Aorta (tissue), 5 donors: ENCODE measurements at regions not wholly inside any gene's neighbourhood (a gene's known extent, or its start where the extent isn't known, plus 50 kb on each side); places are given as distances from the start of the nearest gene placed in this dataset.

Source experiments
- ATAC-seq: fragments of 200-7000 bp; cut with Tn5 transposase; one replicate; pipeline ENCODE4 v1.9.1; 2022; ENCODE audit warnings: moderate library complexity; ENCODE audit not compliant: low FRiP score
- DNase-seq, 2 donors: peaks; one replicate each; pipeline ENCODE4 v3.0.0-alpha.2; 2020
- H3K27ac ChIP-seq, 2 donors: one replicate each; pipeline ENCODE4 v1.5.1; 2013; ENCODE audit warnings: low read length in 2 of 2, mild to moderate bottlenecking in 2 of 2, moderate library complexity in 2 of 2, control low read depth in 1 of 2, inconsistent platforms in 1 of 2, low read depth in 1 of 2
- H3K27me3 ChIP-seq, 2 donors: one replicate each; pipeline ENCODE4 v1.6.1; 2013; ENCODE audit warnings: control low read depth in 1 of 2, low read length in 1 of 2, mild to moderate bottlenecking in 1 of 2, moderate library complexity in 1 of 2; ENCODE audit not compliant: insufficient read depth in 2 of 2, control insufficient read depth in 1 of 2
- H3K36me3 ChIP-seq, 2 donors: one replicate each; pipeline ENCODE4 v1.6.1; 2013; ENCODE audit warnings: control low read depth in 1 of 2, low read length in 1 of 2, mild to moderate bottlenecking in 1 of 2; ENCODE audit not compliant: insufficient read depth in 2 of 2, control insufficient read depth in 1 of 2
- H3K4me1 ChIP-seq, 2 donors: one replicate each; pipeline ENCODE4 v1.6.1; 2013; ENCODE audit warnings: low read length in 2 of 2, control low read depth in 1 of 2, mild to moderate bottlenecking in 1 of 2, moderate library complexity in 1 of 2; ENCODE audit not compliant: insufficient read depth in 2 of 2, control insufficient read depth in 1 of 2
- H3K4me3 ChIP-seq, 2 donors: one replicate each; pipeline ENCODE4 v1.5.1; 2013; ENCODE audit warnings: low read length in 2 of 2, control low read depth in 1 of 2, mild to moderate bottlenecking in 1 of 2
- H3K9me3 ChIP-seq: one replicate; pipeline ENCODE4 v1.6.1; 2013; ENCODE audit warnings: mild to moderate bottlenecking, low read length; ENCODE audit not compliant: control insufficient read depth
- WGBS, 2 donors: extraction: QIAGEN DNeasy Blood & Tissue Kit; methylation state at CpG; one replicate each; pipeline ENCODE4 v1.1.7; 2013; 5-methylcytosine and 5-hydroxymethylcytosine counted together
- intact Hi-C, 2 donors: fragments of 100-400 bp; cut with DNase I; formaldehyde crosslinking; loops; one replicate each; pipeline versions ENCODE4 v1.14.2 to v1.15.0; 2022
- donor health status: healthy with polysubstance abuse.
- donor health status: Bipolar disorder and iron deficiency.
- donor health status: DM: no; HTN: no; CAD: no.
- donor health status: DM: no; HTN: no; CAD: no.
- donor health status: DM: yes; HTN: yes; CAD: no.

DNA sequence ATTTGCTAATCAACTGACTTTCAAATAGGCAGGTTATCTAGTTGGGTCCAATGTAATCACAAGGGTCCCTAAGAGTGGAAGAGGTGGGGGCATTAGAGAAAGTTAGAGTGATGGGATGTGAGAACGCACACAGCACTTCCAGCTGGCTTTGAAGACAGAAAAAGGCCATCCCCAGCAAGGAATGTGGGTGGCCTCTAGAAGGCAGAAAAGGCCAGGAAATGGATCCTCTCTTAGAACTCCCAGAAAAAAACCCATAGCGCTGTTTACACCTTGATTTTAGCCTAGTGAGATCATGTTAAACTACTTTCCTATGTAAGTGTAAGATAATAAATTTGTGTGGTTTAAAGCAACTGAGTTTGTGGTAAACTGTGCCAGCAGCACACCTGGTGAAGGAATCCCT lies 219.5 kb upstream of the HABP2 start:
- Histone ChIP-seq H3K27me3 (no peaks in the 10 kb centered on the region), H3K9me3 (peaks cover 2% of the 10 kb centered on the region), H3K4me1 (no peaks in the 10 kb centered on the region), H3K4me3 (no peak overlapping the region), H3K27ac (no peak overlapping the region), H3K36me3 (no peaks in the 10 kb centered on the region)
- DNase-seq (no peak), ATAC-seq (no peak)
- WGBS, 2 donors: 89 to 92% methylated on average over 2 of the region's 2 CpGs
- intact Hi-C loops: no loop called here

GRCh38 chr10:113335592-113335991 lies 217.3 kb upstream of the HABP2 start:
- Histone ChIP-seq H3K4me1 (no peaks in the 10 kb centered on the region), H3K9me3 (peaks cover 2% of the 10 kb centered on the region), H3K36me3 (no peaks in the 10 kb centered on the region), H3K27ac (no peak overlapping the region), H3K27me3 (no peaks in the 10 kb centered on the region), H3K4me3 (no peak overlapping the region)
- intact Hi-C loops: no loop called here
- WGBS, 2 donors: 64 to 67% methylated on average over 2 of the region's 2 CpGs
- ATAC-seq: no peak
- peak in 1 of 2 donors; percentile 49 for DNase-seq

DNA sequence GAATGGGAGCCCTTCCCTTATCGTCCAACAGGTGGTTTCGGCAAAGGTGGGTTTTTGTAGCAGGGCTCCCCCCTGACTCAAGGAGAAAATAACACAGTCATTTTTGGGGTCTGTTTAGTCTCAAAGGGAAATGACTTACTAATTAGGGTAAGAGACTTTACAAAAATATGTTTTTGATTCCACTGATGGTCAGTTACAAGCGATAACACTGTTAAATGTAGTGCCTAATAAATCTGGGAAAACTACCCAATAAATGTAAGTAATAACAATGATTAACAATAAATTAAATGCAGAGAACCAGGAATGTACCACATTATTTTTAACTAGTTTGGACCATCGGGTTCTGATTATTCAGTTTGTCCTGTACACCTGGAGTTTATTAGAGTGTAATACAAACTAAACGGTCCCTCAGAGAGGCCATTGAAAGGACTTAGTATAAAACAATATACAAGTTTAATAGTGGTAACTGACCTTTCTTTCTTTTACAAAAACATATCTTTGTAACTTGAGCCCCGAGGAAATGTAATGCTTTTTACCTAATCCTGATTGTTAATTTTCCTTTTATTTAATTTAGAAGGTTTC lies 216.2 kb upstream of the HABP2 start:
- DNase-seq: no peak
- Histone ChIP-seq H3K4me3 (no peak overlapping the region), H3K9me3 (peaks cover 1% of the 10 kb centered on the region), H3K36me3 (no peaks in the 10 kb centered on the region), H3K4me1 (no peaks in the 10 kb centered on the region), H3K27me3 (no peaks in the 10 kb centered on the region), H3K27ac (no peak overlapping the region)
- 90 to 93% methylated on average over 6 of the region's 6 CpGs for WGBS, 2 donors
- intact Hi-C loops: no loop called here
- ATAC-seq: no peak

- DNase-seq: no peak
- Histone ChIP-seq H3K27me3 (no peaks in the 10 kb centered on the region), H3K4me3 (no peak overlapping the region), H3K4me1 (no peaks in the 10 kb centered on the region), H3K27ac (no peak overlapping the region), H3K9me3 (no peaks in the 10 kb centered on the region), H3K36me3 (no peaks in the 10 kb centered on the region)
- WGBS, 2 donors: 88 to 94% methylated on average over 1 of the region's 1 CpG
- intact Hi-C loops: no loop called here
- no peak for ATAC-seq
Observed at GRCh38 chr10:113337142-113337541, 215.7 kb upstream of the HABP2 start.

DNA sequence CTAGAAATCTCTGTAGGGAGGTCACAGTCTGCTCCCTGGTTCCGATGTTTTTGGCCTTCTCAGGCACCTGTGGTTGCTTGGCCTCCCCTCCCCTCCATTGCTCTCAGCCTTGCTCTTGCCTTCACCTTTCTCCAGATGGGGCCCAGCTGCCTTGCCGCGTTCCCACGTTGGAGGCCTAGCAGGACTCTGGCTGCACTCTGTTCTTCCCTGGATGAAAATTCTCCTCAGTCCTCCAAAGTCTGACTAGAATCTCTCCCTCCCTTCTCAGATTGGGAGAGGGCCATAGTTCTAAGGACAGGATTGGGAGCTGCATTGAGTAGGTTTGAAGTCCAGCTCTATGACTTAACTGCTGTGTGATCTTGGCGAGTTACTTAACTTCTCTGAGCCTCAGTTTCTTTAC lies 213.7 kb upstream of the HABP2 start:
- Histone ChIP-seq H3K4me3 (no peak overlapping the region), H3K9me3 (no peaks in the 10 kb centered on the region), H3K27ac (no peak overlapping the region), H3K36me3 (no peaks in the 10 kb centered on the region), H3K4me1 (no peaks in the 10 kb centered on the region), H3K27me3 (no peaks in the 10 kb centered on the region)
- no peak for DNase-seq
- 93 to 97% methylated on average over 5 of the region's 5 CpGs for WGBS, 2 donors
- no peak for ATAC-seq
- intact Hi-C loops: no loop called here

DNA sequence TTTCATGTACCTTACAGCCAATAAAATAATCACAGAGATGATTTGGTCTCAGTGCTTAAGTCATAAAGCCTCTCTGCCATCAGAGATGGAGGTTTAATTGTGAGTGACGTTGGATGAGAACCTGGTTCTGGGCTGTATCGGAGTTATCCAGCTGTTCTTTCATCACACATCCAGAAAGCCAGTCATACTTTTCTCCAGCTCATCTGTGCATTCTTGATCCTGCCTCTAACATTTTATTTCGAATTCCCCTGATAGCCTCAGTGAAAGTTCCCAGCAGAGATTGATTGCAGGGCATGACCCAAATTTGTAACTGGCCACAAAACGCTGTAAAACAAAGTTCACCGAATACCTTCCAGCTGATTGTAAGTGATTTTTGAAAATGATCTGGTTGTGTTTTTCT lies 212.6 kb upstream of the HABP2 start:
- no peaks in the 10 kb centered on the region for H3K9me3 ChIP-seq
- H3K27me3 ChIP-seq: no peaks in the 10 kb centered on the region
- H3K36me3 ChIP-seq: no peaks in the 10 kb centered on the region
- H3K4me3 ChIP-seq: no peak overlapping the region
- WGBS, 2 donors: 75 to 84% methylated on average over 5 of the region's 5 CpGs
- H3K4me1 ChIP-seq: no peaks in the 10 kb centered on the region
- ATAC-seq (no peak), DNase-seq (no peak)
- intact Hi-C loops: no loop called here
- H3K27ac ChIP-seq: no peak overlapping the region

DNA sequence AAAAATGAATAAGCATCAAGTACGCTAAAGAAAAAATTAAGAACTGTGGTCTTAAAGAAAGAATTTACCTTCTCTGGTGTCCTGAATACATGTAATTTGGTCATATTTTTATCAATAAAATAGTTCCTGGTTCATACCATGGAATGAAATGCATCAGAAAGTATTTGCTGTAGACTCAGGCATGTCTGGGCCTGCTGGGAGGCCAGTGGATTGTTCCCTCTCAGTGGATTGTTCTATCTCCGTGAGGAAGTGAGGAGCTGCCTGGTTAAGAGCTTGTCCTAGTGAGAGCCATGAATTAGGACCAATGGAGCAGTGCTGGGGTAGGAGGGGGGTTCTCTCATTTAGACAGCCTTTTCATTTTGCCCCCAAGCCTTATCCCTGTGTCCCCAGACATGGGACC lies 211.7 kb upstream of the HABP2 start:
- DNase-seq: no peak
- H3K27me3 ChIP-seq: no peaks in the 10 kb centered on the region
- 97 to 100% methylated on average over 2 of the region's 2 CpGs for WGBS, 2 donors
- no peaks in the 10 kb centered on the region for H3K9me3 ChIP-seq
- ATAC-seq: no peak
- H3K4me1 ChIP-seq: no peaks in the 10 kb centered on the region
- intact Hi-C loops: no loop called here
- no peaks in the 10 kb centered on the region for H3K36me3 ChIP-seq
- H3K4me3 ChIP-seq: no peak overlapping the region
- no peak overlapping the region for H3K27ac ChIP-seq

GRCh38 chr10:113345826-113346624 lies 206.8 kb upstream of the HABP2 start:
- ATAC-seq: no peak
- Histone ChIP-seq H3K9me3 (no peaks in the 10 kb centered on the region), H3K4me3 (no peak overlapping the region), H3K27ac (no peak overlapping the region), H3K36me3 (no peaks in the 10 kb centered on the region), H3K27me3 (no peaks in the 10 kb centered on the region), H3K4me1 (no peaks in the 10 kb centered on the region)
- no peak for DNase-seq
- intact Hi-C loops: no loop called here
- WGBS, 2 donors: 70 to 78% methylated on average over 7 of the region's 7 CpGs

DNA sequence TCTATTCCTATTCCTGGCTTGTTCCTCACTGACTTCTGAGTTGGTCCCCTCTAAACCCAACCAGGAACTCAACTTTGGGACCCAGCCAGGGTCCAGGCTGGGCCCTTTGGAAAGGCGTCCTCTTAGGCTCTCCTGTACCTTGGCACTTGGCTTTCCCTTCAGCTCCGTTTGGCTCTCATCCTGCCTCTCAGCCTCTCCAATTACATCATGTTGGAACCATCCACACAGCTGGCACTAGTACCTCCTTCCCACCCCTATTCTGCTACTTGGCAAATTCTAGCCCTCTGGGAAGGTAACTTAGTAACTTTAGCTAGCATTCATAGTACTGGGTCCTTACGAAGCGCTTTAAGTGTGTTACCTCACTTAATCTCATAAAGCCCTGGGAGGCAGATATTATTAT lies 205.3 kb upstream of the HABP2 start:
- peak; percentile 70 for ATAC-seq
- intact Hi-C loops: no loop called here
- H3K4me1 ChIP-seq: no peaks in the 10 kb centered on the region
- no peak overlapping the region for H3K4me3 ChIP-seq
- DNase-seq: peak in 1 of 2 donors; percentile 63
- H3K36me3 ChIP-seq: no peaks in the 10 kb centered on the region
- no peak overlapping the region for H3K27ac ChIP-seq
- 2 to 11% methylated on average over 4 of the region's 4 CpGs for WGBS, 2 donors
- no peaks in the 10 kb centered on the region for H3K27me3 ChIP-seq
- no peaks in the 10 kb centered on the region for H3K9me3 ChIP-seq
